Endothelial cell (in vitro differentiated cells): ENCODE measurements at regions not wholly inside any gene's neighbourhood (a gene's known extent, or its start where the extent isn't known, plus 50 kb on each side); places are given as distances from the start of the nearest gene placed in this dataset.

ENCODE experiments used
- DNase-seq: peaks from one replicate; pipeline ENCODE4 v3.0.0; 2021; ENCODE audit warnings: low spot score
- H3K27ac Mint-ChIP-seq: one replicate; pipeline ENCODE4 v1.8.0; 2021; ENCODE audit warnings: mixed read lengths, inconsistent platforms; ENCODE audit not compliant: unreplicated experiment
- H3K27me3 Mint-ChIP-seq: one replicate; pipeline ENCODE4 v1.8.0; 2021; ENCODE audit warnings: mild to moderate bottlenecking, moderate library complexity, mixed read lengths, inconsistent platforms; ENCODE audit not compliant: unreplicated experiment
- H3K36me3 Mint-ChIP-seq: one replicate; pipeline ENCODE4 v1.8.0; 2021; ENCODE audit warnings: mild to moderate bottlenecking, low read depth, mixed read lengths, inconsistent platforms; ENCODE audit not compliant: unreplicated experiment
- H3K4me1 Mint-ChIP-seq: one replicate; pipeline ENCODE4 v1.8.0; 2021; ENCODE audit warnings: mild to moderate bottlenecking, mixed read lengths, inconsistent platforms; ENCODE audit not compliant: unreplicated experiment
- H3K4me3 Mint-ChIP-seq: one replicate; pipeline ENCODE4 v1.8.0; 2021; ENCODE audit warnings: mild to moderate bottlenecking, mixed read lengths, inconsistent platforms; ENCODE audit not compliant: unreplicated experiment
- H3K9me3 Mint-ChIP-seq: one replicate; pipeline ENCODE4 v1.8.0; 2021; ENCODE audit warnings: mixed read lengths, inconsistent platforms; ENCODE audit not compliant: unreplicated experiment
- TF ChIP-seq, protein P1 (sequence below): fragments of 200-600 bp; sonication (generic); IDR thresholded peaks from one replicate; pipeline ENCODE4 v1.5.0; 2021; ENCODE audit warnings: antibody characterized with exemption; ENCODE audit not compliant: unreplicated experiment

DNA sequence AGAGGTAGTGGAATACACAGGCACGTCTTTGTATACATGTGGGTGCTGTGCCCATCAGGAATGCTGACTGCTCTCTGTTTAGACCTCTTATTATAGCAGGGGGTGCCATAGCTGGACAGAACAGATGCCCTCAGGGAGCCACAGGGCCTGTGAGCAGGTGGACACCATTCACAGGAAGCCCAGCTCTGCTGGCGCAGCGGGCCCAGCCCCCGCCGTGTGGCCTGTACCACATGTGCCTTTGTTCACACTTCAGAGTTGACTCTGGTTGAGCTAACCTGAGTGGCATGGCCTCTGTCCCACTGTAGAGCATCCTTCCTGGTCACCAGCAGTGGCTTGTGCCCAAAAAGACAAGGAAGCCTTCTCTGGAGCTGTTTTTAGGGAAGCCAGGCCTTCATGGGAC lies 730.9 kb upstream of the ID2 start:
- H3K4me3 Mint-ChIP-seq, result no peak overlapping the region
- no peak overlapping the region for H3K27ac Mint-ChIP-seq
- no peaks in the 10 kb centered on the region for H3K4me1 Mint-ChIP-seq
- no peak for DNase-seq
- H3K27me3 Mint-ChIP-seq, result peaks cover 13% of the 10 kb centered on the region
- TF ChIP-seq, protein P1, sequence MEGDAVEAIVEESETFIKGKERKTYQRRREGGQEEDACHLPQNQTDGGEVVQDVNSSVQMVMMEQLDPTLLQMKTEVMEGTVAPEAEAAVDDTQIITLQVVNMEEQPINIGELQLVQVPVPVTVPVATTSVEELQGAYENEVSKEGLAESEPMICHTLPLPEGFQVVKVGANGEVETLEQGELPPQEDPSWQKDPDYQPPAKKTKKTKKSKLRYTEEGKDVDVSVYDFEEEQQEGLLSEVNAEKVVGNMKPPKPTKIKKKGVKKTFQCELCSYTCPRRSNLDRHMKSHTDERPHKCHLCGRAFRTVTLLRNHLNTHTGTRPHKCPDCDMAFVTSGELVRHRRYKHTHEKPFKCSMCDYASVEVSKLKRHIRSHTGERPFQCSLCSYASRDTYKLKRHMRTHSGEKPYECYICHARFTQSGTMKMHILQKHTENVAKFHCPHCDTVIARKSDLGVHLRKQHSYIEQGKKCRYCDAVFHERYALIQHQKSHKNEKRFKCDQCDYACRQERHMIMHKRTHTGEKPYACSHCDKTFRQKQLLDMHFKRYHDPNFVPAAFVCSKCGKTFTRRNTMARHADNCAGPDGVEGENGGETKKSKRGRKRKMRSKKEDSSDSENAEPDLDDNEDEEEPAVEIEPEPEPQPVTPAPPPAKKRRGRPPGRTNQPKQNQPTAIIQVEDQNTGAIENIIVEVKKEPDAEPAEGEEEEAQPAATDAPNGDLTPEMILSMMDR, result no peak
- H3K9me3 Mint-ChIP-seq, result no peaks in the 10 kb centered on the region
- no peaks in the 10 kb centered on the region for H3K36me3 Mint-ChIP-seq

DNA sequence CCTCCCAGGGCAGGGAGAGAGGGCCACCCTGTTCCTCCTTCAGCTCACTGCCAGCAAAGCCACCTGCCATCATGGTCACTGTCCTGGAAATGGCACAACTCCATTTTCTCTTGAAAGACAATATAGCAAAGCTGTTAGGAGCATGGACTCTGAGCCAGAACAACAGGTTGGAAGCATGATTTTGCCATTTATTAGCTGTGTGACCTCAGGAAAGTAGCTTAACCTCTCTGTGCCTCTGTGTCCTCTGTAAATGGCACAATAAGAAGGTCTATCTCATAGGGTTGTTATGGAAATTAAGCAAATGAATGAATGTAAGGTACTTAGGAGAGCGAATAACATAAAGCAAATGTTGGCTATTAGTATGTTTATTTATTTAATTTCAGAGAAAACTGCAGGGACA lies 730.4 kb upstream of the ID2 start:
- Mint-ChIP-seq H3K4me3 (no peak overlapping the region), H3K36me3 (no peaks in the 10 kb centered on the region), H3K27ac (no peak overlapping the region), H3K9me3 (no peaks in the 10 kb centered on the region), H3K4me1 (no peaks in the 10 kb centered on the region), H3K27me3 (peaks cover 13% of the 10 kb centered on the region)
- no peak for DNase-seq
- TF ChIP-seq, protein P1, result no peak

DNA sequence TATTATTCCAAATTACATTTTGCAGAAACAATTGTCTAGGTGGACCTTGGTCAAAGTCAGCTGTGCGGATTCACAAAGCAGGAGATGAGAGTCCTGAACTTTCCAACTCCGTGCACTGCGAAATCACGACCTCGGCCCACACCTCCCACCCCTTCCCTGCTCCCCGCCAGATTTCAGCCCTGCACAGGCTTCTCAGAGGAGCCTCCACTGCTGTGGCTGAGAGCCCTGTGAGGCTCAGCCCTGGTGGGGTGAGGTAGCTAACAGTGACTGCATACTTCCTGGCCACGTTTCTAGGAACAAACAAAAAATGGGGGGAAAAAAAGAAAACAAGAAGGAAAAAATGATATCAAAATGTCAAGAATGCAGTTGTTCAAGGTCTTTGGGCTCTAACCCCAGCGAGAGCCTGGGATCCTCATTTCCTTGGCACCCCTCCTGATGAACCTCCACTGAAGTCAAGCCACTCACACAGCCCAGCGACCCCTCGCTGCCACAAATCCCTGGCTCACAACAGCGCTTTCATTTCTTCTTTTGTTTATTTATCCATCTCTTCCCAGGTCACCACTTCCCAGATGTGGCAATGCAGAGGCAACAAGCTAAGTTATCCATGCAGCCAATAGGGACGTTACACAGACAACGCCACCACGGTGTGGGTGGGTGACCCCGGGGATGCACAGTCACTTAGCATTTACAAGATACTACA lies 729.7 kb upstream of the ID2 start:
- H3K36me3 Mint-ChIP-seq, result no peaks in the 10 kb centered on the region
- no peak overlapping the region for H3K4me3 Mint-ChIP-seq
- no peaks in the 10 kb centered on the region for H3K9me3 Mint-ChIP-seq
- peaks cover 13% of the 10 kb centered on the region for H3K27me3 Mint-ChIP-seq
- no peaks in the 10 kb centered on the region for H3K4me1 Mint-ChIP-seq
- DNase-seq, result no peak
- H3K27ac Mint-ChIP-seq, result no peak overlapping the region
- TF ChIP-seq, protein P1, result no peak

DNA sequence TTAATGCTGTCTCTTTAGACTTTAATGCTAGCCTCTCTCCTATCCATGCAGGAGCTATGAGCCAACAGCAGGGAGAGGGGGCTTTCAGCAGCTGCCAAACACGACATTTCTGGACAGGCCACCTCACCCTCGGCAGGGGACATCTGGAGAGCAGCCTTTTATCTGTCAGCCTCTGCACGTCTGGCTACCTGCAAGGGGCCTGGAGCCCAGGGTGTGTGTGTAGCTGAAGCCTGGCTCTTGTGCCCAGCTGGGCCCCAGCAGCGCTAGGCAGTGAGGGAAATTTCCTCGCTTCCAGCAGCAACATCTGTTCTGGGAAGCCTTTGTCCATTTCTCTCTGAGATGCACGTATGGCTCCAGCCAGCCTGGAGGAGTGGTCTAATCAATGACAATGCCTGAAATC lies 728.7 kb upstream of the ID2 start:
- peaks cover 13% of the 10 kb centered on the region for H3K27me3 Mint-ChIP-seq
- no peaks in the 10 kb centered on the region for H3K9me3 Mint-ChIP-seq
- H3K4me1 Mint-ChIP-seq, result no peaks in the 10 kb centered on the region
- DNase-seq, result no peak
- no peak overlapping the region for H3K27ac Mint-ChIP-seq
- TF ChIP-seq, protein P1, result no peak
- no peak overlapping the region for H3K4me3 Mint-ChIP-seq
- no peaks in the 10 kb centered on the region for H3K36me3 Mint-ChIP-seq

DNA sequence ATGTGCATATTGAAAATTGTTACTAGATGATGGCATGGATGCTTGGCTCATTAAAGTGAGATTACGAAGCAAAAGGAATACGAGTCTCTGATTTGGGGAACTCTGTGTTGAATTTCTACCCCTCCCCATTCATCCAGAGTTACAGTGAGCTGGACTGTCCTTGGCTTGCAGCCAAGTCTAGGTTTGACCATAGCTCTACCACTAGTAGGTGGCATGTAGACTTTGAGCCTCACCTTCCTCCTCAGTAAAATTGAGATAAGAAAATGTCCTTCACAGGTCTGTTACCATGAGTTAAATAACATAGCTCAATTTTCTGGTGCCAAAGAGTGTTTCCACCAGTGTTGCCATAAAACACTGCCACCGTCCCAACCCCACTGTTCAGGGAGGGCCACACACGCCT lies 727.6 kb upstream of the ID2 start:
- H3K4me3 Mint-ChIP-seq, result no peak overlapping the region
- TF ChIP-seq, protein P1, result no peak
- H3K36me3 Mint-ChIP-seq, result no peaks in the 10 kb centered on the region
- H3K27me3 Mint-ChIP-seq, result peaks cover 13% of the 10 kb centered on the region
- DNase-seq, result no peak
- H3K9me3 Mint-ChIP-seq, result no peaks in the 10 kb centered on the region
- H3K4me1 Mint-ChIP-seq, result no peaks in the 10 kb centered on the region
- H3K27ac Mint-ChIP-seq, result no peak overlapping the region
